BJ (cell line): ENCODE measurements at regions not wholly inside any gene's neighbourhood (a gene's known extent, or its start where the extent isn't known, plus 50 kb on each side); places are given as distances from the start of the nearest gene placed in this dataset.

Experiments used
- CTCF ChIA-PET: fragments of 350-600 bp; formaldehyde crosslinking; extraction: SDS; loops from one replicate; lab custom pipeline; 2021; ENCODE audit warnings: antibody characterized with exemption, inconsistent platforms; lab: Yijun Ruan, JAX
- POLR2A ChIA-PET: fragments of 300-600 bp; sonication (Branson Sonifier 250); formaldehyde crosslinking; extraction: SDS; loops from one replicate; lab custom pipeline; 2021; ENCODE audit warnings: antibody characterized with exemption; lab: Charles Lee
- DNase-seq: peaks from one replicate; pipeline ENCODE4 v3.0.0-alpha.2; 2011; ENCODE audit warnings: low read depth
- H3K27me3 ChIP-seq: 2 replicates; pipeline ENCODE4 v1.6.0; 2011; ENCODE audit warnings: low read length; ENCODE audit not compliant: control insufficient read depth, insufficient read depth
- H3K36me3 ChIP-seq: 2 replicates; pipeline ENCODE4 v1.5.1; 2011; ENCODE audit warnings: low read length; ENCODE audit not compliant: control insufficient read depth, insufficient read depth
- H3K4me3 ChIP-seq: 2 replicates; pipeline ENCODE4 v1.5.1; 2011; ENCODE audit warnings: low read depth, mild to moderate bottlenecking, control low read depth, low read length
- TF ChIP-seq, protein P1 (sequence below): IDR thresholded peaks from 2 replicates; pipeline ENCODE4 v1.5.1; 2011; ENCODE audit warnings: low read depth, mild to moderate bottlenecking, control low read depth, inconsistent platforms, low read length, moderate library complexity; ENCODE audit not compliant: insufficient read depth

DNA sequence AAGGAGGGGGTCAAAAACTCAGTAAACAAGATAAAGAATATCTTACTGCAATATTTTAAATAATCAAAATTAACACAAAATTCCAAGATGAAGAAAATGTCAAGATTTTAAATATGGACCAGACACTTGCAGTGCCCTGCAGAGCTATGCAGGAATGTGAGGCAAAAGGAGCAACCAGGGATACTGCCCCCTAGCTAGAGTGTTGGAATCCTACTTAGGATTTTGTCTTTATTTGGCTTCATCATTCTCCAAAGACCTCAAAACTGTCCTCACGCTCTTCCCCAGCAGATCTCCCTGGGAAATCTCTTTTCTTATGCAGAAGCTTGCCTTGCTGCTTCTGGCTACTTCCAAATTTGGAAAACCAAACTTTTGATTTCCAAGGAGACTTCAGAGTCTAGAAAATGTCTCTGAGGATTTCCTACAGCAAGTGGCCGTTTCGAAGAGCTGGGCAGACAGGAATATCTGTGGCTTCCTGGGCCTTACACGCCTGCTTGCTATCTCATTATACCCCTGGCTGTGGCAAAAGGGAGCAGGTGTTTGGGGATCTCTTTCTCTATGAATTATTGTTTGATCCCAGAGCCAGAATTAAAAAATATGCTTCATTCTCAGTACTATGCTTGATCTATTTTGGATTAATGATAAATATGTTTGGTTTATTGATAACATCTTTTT is 232.2 kb upstream of the BMPER start:
- H3K36me3 ChIP-seq: no peaks in the 10 kb centered on the region
- ChIA-PET POLR2A (no interaction called here), CTCF (no interaction called here)
- DNase-seq: no peak
- no peaks in the 10 kb centered on the region for H3K27me3 ChIP-seq
- H3K4me3 ChIP-seq: no peak overlapping the region
- TF ChIP-seq, protein P1, sequence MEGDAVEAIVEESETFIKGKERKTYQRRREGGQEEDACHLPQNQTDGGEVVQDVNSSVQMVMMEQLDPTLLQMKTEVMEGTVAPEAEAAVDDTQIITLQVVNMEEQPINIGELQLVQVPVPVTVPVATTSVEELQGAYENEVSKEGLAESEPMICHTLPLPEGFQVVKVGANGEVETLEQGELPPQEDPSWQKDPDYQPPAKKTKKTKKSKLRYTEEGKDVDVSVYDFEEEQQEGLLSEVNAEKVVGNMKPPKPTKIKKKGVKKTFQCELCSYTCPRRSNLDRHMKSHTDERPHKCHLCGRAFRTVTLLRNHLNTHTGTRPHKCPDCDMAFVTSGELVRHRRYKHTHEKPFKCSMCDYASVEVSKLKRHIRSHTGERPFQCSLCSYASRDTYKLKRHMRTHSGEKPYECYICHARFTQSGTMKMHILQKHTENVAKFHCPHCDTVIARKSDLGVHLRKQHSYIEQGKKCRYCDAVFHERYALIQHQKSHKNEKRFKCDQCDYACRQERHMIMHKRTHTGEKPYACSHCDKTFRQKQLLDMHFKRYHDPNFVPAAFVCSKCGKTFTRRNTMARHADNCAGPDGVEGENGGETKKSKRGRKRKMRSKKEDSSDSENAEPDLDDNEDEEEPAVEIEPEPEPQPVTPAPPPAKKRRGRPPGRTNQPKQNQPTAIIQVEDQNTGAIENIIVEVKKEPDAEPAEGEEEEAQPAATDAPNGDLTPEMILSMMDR: no peak

DNA sequence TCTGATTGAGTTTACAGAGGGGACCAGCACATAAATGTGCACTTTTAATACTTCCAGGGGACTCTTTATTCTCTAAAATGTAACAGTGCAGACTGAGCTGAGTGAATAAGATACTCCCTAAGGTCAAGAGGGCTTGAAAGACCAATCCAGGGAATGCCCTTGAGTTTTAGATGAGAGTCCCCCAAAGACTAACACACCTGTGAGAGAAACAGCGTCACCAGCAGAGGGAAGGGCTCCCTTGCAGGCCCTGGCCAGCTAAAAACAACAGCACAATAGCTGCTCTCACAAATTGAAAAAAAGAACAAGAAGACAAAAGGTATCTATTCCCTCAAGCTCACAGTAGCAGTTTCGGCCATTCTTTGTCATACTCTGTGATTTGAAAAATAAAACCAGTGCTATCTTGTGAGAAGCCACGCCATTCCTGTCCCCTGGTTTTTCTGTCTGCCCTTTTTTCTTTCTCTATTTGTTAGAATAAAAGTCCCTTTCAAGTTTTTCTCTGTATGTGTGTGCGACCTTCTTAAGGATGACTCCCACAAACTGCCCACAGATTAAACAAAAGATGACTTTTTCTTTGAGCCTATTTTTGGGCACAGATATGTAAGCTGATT is 230.4 kb upstream of the BMPER start:
- CTCF ChIA-PET: interaction anchor here (0.9 to 1.2 kb wide), 3 partner anchors 15 to 216 kb away, joined by 3 read pairs; no protein-coding TSS in a partner anchor
- no peaks in the 10 kb centered on the region for H3K27me3 ChIP-seq
- H3K4me3 ChIP-seq: no peak overlapping the region
- TF ChIP-seq, protein P1: no peak
- H3K36me3 ChIP-seq: no peaks in the 10 kb centered on the region
- no peak for DNase-seq
- POLR2A ChIA-PET: interaction anchor here (0.6 kb wide), 1 partner anchor 8 kb away, joined by 3 read pairs; no protein-coding TSS in a partner anchor

DNA sequence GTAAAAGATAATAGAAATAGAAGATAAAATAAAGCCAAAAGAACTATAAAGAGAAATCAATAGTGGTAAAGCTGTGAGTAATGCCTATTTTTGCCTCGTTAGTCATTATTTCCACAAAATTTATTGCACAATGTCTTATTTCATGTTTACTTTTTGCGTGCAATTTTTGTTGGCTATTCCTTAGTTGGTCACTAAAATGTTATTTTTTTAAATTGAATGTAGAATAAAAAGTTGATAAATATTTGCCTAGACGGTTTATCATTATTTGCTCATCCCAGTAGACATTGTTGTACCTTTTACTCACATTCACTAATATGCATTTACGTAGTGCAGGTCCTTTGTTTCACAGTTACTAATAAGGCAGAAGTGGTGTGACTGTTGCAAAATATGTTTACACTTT is 227.8 kb upstream of the BMPER start:
- no peak overlapping the region for H3K4me3 ChIP-seq
- no peak for DNase-seq
- H3K27me3 ChIP-seq: no peaks in the 10 kb centered on the region
- TF ChIP-seq, protein P1: no peak
- H3K36me3 ChIP-seq: no peaks in the 10 kb centered on the region
- CTCF ChIA-PET: no interaction called here
- POLR2A ChIA-PET: no interaction called here

DNA sequence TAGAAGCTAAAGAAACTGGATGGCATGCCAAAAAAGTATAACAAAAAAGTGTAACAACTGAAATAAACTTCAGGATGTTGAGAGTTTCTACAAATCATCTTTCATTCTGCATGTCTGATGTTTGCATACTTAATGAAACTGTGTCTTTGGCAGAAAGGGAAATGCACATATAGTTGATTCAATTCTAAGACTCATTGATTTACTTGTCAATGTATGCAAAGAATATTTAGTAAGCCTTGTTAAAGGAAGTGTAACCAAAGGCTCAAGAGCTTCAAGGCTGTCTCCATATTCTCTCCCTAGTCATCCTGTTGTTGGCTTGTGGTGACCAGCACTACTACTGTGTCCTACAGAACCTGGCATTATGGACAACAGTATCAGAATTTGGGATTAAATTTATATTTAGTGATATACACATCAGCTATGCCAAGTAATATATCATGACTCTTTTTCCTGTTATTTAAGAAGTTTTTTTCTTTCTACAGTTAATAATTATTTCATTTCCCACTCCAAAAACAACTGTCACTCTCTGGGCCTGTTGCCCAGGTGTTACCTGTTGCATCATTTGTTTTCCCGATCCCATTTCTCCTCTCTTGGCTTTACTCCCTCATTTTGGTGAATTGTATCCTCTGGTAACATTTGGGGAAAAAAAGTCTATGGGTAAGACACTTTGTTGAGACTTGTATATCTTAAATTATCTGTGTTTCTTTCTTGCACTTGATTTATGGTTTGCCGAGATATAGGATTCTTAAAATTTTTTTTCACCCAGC is 226.6 kb upstream of the BMPER start:
- DNase-seq: no peak
- H3K27me3 ChIP-seq: no peaks in the 10 kb centered on the region
- ChIA-PET CTCF (interaction anchor here (0.6 kb wide), 1 partner anchor 617 kb away, joined by 3 read pairs; no protein-coding TSS in a partner anchor), POLR2A (no interaction called here)
- TF ChIP-seq, protein P1: no peak
- no peaks in the 10 kb centered on the region for H3K36me3 ChIP-seq
- H3K4me3 ChIP-seq: no peak overlapping the region

DNA sequence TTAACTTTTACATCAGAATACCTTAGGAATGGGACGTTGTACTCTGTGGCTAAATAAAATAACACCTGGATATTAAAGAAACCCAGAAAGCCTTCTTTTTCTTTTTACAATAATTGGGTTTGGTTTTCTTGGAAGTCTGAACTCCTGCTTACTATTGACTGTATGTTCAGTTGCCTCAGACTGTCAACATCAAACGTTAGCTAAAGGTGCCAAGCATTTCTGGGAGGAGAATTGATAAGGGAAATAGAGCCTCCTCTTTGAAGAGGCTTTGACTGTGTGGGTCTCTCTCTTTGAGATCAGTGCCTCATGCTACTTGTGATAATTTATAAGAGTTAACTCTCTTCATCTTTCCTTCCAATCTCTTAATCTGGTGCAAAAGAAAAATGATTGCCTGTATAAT is 224.7 kb upstream of the BMPER start:
- H3K4me3 ChIP-seq: no peak overlapping the region
- ChIA-PET POLR2A (no interaction called here), CTCF (interaction anchor here (1.0 to 1.2 kb wide), 2 partner anchors 10 to 13 kb away, joined by 3 read pairs; no protein-coding TSS in a partner anchor)
- TF ChIP-seq, protein P1: no peak
- DNase-seq: no peak
- no peaks in the 10 kb centered on the region for H3K36me3 ChIP-seq
- no peaks in the 10 kb centered on the region for H3K27me3 ChIP-seq
